Aorta (tissue), 5 donors: ENCODE measurements at regions not wholly inside any gene's neighbourhood (a gene's known extent, or its start where the extent isn't known, plus 50 kb on each side); places are given as distances from the start of the nearest gene placed in this dataset.

Experiments
- ATAC-seq: fragments of 200-7000 bp; cut with Tn5 transposase; one replicate; pipeline ENCODE4 v1.9.1; 2022; ENCODE audit warnings: moderate library complexity; ENCODE audit not compliant: low FRiP score
- DNase-seq, 2 donors: peaks; one replicate each; pipeline ENCODE4 v3.0.0-alpha.2; 2020
- H3K27ac ChIP-seq, 2 donors: one replicate each; pipeline ENCODE4 v1.5.1; 2013; ENCODE audit warnings: low read length in 2 of 2, mild to moderate bottlenecking in 2 of 2, moderate library complexity in 2 of 2, control low read depth in 1 of 2, inconsistent platforms in 1 of 2, low read depth in 1 of 2
- H3K27me3 ChIP-seq, 2 donors: one replicate each; pipeline ENCODE4 v1.6.1; 2013; ENCODE audit warnings: control low read depth in 1 of 2, low read length in 1 of 2, mild to moderate bottlenecking in 1 of 2, moderate library complexity in 1 of 2; ENCODE audit not compliant: insufficient read depth in 2 of 2, control insufficient read depth in 1 of 2
- H3K36me3 ChIP-seq, 2 donors: one replicate each; pipeline ENCODE4 v1.6.1; 2013; ENCODE audit warnings: control low read depth in 1 of 2, low read length in 1 of 2, mild to moderate bottlenecking in 1 of 2; ENCODE audit not compliant: insufficient read depth in 2 of 2, control insufficient read depth in 1 of 2
- H3K4me1 ChIP-seq, 2 donors: one replicate each; pipeline ENCODE4 v1.6.1; 2013; ENCODE audit warnings: low read length in 2 of 2, control low read depth in 1 of 2, mild to moderate bottlenecking in 1 of 2, moderate library complexity in 1 of 2; ENCODE audit not compliant: insufficient read depth in 2 of 2, control insufficient read depth in 1 of 2
- H3K4me3 ChIP-seq, 2 donors: one replicate each; pipeline ENCODE4 v1.5.1; 2013; ENCODE audit warnings: low read length in 2 of 2, control low read depth in 1 of 2, mild to moderate bottlenecking in 1 of 2
- H3K9me3 ChIP-seq: one replicate; pipeline ENCODE4 v1.6.1; 2013; ENCODE audit warnings: mild to moderate bottlenecking, low read length; ENCODE audit not compliant: control insufficient read depth
- WGBS, 2 donors: extraction: QIAGEN DNeasy Blood & Tissue Kit; methylation state at CpG; one replicate each; pipeline ENCODE4 v1.1.7; 2013; 5-methylcytosine and 5-hydroxymethylcytosine counted together
- intact Hi-C, 2 donors: fragments of 100-400 bp; cut with DNase I; formaldehyde crosslinking; loops; one replicate each; pipeline versions ENCODE4 v1.14.2 to v1.15.0; 2022
- donor health status: healthy with polysubstance abuse.
- donor health status: Bipolar disorder and iron deficiency.
- donor health status: DM: no; HTN: no; CAD: no.
- donor health status: DM: no; HTN: no; CAD: no.
- donor health status: DM: yes; HTN: yes; CAD: no.

GRCh38 chr14:87430214-87430613 lies 562.8 kb downstream of the GALC start:
- Histone ChIP-seq H3K4me3 (no peak overlapping the region), H3K4me1 (no peaks in the 10 kb centered on the region), H3K9me3 (peaks cover 1% of the 10 kb centered on the region), H3K36me3 (no peaks in the 10 kb centered on the region), H3K27me3 (no peaks in the 10 kb centered on the region), H3K27ac (no peak overlapping the region)
- no peak for ATAC-seq
- intact Hi-C loops = no loop called here
- no peak for DNase-seq
- 37 to 39% methylated on average over 7 of the region's 7 CpGs for WGBS, 2 donors

- intact Hi-C loops = no loop called here
- ATAC-seq = no peak
- WGBS, 2 donors = 96 to 100% methylated on average over 2 of the region's 2 CpGs
Observed at GRCh38 chr14:87419925-87420324, 573.1 kb downstream of the GALC start.

GRCh38 chr14:87411370-87411769 lies 581.6 kb downstream of the GALC start:
- ATAC-seq = no peak
- intact Hi-C loops = no loop called here
- no peaks in the 10 kb centered on the region for H3K4me1 ChIP-seq
- H3K9me3 ChIP-seq = no peaks in the 10 kb centered on the region
- H3K4me3 ChIP-seq = no peak overlapping the region
- DNase-seq = no peak
- WGBS, 2 donors = 50 to 58% methylated on average over 3 of the region's 3 CpGs
- H3K27me3 ChIP-seq = no peaks in the 10 kb centered on the region
- H3K36me3 ChIP-seq = no peaks in the 10 kb centered on the region
- no peak overlapping the region for H3K27ac ChIP-seq

More at GRCh38 chr14:87419925-87420324, 573.1 kb downstream of the GALC start:
- Histone ChIP-seq H3K27me3 (no peaks in the 10 kb centered on the region), H3K27ac (no peak overlapping the region), H3K4me1 (no peaks in the 10 kb centered on the region), H3K9me3 (peaks cover 4% of the 10 kb centered on the region), H3K36me3 (no peaks in the 10 kb centered on the region), H3K4me3 (no peak overlapping the region)
- no peak for DNase-seq

- Histone ChIP-seq H3K36me3 (no peaks in the 10 kb centered on the region), H3K4me3 (no peak overlapping the region), H3K27ac (no peak overlapping the region), H3K27me3 (no peaks in the 10 kb centered on the region), H3K4me1 (no peaks in the 10 kb centered on the region), H3K9me3 (no peaks in the 10 kb centered on the region)
- intact Hi-C loops = no loop called here
- DNase-seq (no peak), ATAC-seq (no peak)
Observed at GRCh38 chr14:87409393-87409792, 583.6 kb downstream of the GALC start.

GRCh38 chr14:87407344-87407743 lies 585.6 kb downstream of the GALC start:
- intact Hi-C loops = no loop called here
- 4 to 12% methylated on average over 2 of the region's 2 CpGs for WGBS, 2 donors

DNA sequence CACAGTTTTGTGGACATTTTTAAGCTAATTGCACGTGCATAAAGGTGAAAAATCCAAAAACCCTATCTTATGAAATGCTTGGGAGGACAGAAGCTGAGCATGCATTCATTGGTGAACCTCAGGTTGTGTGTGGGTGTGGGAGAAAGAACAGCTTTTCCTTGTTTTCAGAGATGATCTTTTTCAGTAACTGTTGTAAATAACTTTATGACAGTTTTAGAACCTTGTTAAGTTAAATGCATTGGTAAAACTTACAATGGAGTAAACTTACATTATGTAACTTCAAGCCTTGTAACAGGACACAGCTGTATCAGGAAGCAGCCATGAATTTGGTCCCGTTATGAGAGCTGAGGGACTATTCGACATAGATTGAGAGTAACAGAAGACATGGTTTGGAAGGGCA lies 587.4 kb downstream of the GALC start:
- H3K27ac ChIP-seq = no peak overlapping the region
- no peaks in the 10 kb centered on the region for H3K9me3 ChIP-seq
- no peaks in the 10 kb centered on the region for H3K4me1 ChIP-seq
- no peaks in the 10 kb centered on the region for H3K27me3 ChIP-seq
- 38 to 63% methylated on average over 3 of the region's 3 CpGs for WGBS, 2 donors
- H3K4me3 ChIP-seq = no peak overlapping the region
- no peak for ATAC-seq
- intact Hi-C loops = no loop called here
- H3K36me3 ChIP-seq = no peaks in the 10 kb centered on the region
- DNase-seq = no peak

More at GRCh38 chr14:87407344-87407743, 585.6 kb downstream of the GALC start:
- no peaks in the 10 kb centered on the region for H3K9me3 ChIP-seq
- H3K4me3 ChIP-seq = no peak overlapping the region
- no peaks in the 10 kb centered on the region for H3K36me3 ChIP-seq
- H3K27ac ChIP-seq = no peak overlapping the region
- ATAC-seq (peak; percentile 33), DNase-seq (no peak)
- no peaks in the 10 kb centered on the region for H3K4me1 ChIP-seq
- no peaks in the 10 kb centered on the region for H3K27me3 ChIP-seq

DNA sequence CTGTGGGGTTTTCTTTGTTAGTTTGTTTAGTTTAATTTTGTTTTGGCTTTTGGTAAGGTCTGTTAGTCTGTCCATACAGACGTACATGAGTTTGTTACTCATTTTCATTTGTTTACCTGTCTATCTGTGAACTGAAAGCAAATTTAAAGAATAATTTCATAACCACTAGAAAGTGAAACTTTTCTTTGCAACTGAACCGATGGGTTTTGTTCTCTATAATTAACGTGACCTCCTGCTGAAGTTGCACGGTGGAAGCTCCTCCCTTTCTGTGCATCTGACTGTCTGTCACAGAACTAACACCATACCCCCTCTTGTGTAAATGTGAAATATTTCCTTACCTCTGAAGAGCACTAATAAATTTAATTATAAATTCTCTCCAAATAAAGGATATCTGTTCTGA lies 595.5 kb downstream of the GALC start:
- DNase-seq (no peak), ATAC-seq (no peak)
- Histone ChIP-seq H3K27ac (no peak overlapping the region), H3K27me3 (no peaks in the 10 kb centered on the region), H3K36me3 (no peaks in the 10 kb centered on the region), H3K4me3 (no peak overlapping the region), H3K4me1 (no peaks in the 10 kb centered on the region), H3K9me3 (no peaks in the 10 kb centered on the region)
- WGBS, 2 donors = 61 to 66% methylated on average over 4 of the region's 4 CpGs
- intact Hi-C loops = no loop called here

DNA sequence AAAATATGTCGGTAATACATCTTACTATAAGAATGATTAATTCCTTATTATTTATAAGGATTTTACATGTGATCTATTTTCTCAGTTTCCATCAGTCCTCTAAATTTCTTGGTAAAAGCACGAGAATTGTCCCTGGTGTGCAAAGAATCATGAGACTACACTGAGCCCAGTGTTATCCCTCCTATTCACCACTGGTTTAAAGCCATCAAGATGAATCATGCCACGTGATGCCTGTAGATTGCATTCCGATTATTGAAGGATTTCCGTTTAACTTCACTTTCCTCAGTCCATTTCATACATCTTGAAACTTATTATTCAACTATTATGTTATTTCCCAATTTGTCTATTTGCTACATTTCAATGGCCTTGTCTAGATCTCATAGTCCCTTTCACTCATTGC lies 601.9 kb downstream of the GALC start:
- Histone ChIP-seq H3K9me3 (no peaks in the 10 kb centered on the region), H3K4me3 (no peak overlapping the region), H3K36me3 (no peaks in the 10 kb centered on the region), H3K27ac (no peak overlapping the region), H3K4me1 (no peaks in the 10 kb centered on the region), H3K27me3 (no peaks in the 10 kb centered on the region)
- intact Hi-C loops = no loop called here
- 82 to 83% methylated on average over 5 of the region's 5 CpGs for WGBS, 2 donors
- no peak for ATAC-seq
- no peak for DNase-seq

DNA sequence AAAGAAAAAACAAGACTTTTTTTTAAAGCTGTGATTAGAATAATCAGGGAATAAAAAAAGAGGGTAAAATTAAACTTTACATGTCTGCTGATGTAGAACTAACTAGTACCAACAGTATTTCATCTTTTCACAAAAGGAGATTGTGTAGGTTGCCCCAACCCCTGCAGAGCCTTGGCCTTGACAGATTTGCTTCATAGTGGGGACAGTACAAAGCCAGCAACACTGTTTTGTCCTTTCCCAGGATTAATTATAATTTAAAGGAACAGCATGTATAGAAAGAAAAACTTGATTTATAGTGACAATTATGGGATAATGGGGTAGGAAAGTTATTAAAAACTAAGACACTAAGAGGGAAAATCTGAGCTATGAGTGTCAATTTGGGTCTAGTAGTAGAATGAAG lies 604.0 kb downstream of the GALC start:
- no peak for ATAC-seq
- H3K4me3 ChIP-seq = no peak overlapping the region
- intact Hi-C loops = no loop called here

More for the DNA sequence above, 604.0 kb downstream of the GALC start:
- no peaks in the 10 kb centered on the region for H3K9me3 ChIP-seq
- H3K36me3 ChIP-seq = no peaks in the 10 kb centered on the region
- no peaks in the 10 kb centered on the region for H3K27me3 ChIP-seq
- no peak overlapping the region for H3K27ac ChIP-seq
- no peak for DNase-seq
- H3K4me1 ChIP-seq = no peaks in the 10 kb centered on the region
